Activated CD4-positive, alpha-beta T cell treated with anti-CD3 and anti-CD28 coated beads, Interleukin-2, amount 50 U/mL, for 16 hours (primary cell): ENCODE measurements at regions not wholly inside any gene's neighbourhood (a gene's known extent, or its start where the extent isn't known, plus 50 kb on each side); places are given as distances from the start of the nearest gene placed in this dataset.
A peak's percentile ranks its signal among the peaks of the same experiment; 100 is the strongest.

Experiments
- DNase-seq: peaks from one replicate; pipeline ENCODE4 v3.0.0-alpha.2; 2020

- no peak for DNase-seq
Observed at GRCh38 chr9:119047513-119048307, 321.5 kb downstream of the BRINP1 start.

GRCh38 chr9:119050281-119050680 lies 319.0 kb downstream of the BRINP1 start:
- no peak for DNase-seq

GRCh38 chr9:119052339-119053030 lies 316.8 kb downstream of the BRINP1 start:
- no peak for DNase-seq

- DNase-seq: no peak
Observed at GRCh38 chr9:119053070-119053469, 316.2 kb downstream of the BRINP1 start.

DNA sequence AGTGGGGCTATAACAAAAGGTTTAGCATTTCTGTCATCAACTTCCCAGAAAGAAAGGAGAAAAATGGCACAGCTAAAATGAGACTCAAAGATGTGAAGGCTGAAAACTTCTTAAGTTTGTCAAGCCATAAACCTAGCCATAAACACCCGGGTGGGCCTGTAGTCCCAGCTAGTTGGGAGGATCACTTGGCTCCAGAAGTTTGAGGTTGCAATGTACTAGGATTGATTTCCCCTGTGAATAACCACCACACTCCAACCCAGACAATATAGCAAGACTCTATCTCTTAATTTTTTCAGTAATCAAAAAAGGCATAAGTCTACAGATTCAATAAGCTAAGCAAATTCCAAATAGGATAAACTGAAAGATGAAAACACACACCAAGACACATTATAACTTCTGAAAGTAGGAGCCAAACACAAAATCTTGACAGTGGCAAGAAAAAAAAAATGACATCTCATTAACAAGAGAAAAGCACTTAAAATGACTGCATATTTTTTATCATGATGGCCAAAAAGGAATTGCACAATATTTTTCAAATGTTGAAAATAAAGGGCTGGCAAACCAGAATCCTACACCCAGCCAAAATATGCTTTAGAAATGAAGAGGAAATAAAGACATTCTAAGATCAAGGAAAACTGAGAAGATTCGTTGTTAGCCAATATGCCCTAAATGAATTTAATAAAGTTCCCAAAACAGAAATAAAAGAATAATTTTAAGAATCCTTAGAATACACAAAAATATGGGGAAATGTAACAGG lies 308.4 kb downstream of the BRINP1 start:
- DNase-seq: no peak

- DNase-seq: no peak
Observed at GRCh38 chr9:119071636-119072035, 297.6 kb downstream of the BRINP1 start.

DNA sequence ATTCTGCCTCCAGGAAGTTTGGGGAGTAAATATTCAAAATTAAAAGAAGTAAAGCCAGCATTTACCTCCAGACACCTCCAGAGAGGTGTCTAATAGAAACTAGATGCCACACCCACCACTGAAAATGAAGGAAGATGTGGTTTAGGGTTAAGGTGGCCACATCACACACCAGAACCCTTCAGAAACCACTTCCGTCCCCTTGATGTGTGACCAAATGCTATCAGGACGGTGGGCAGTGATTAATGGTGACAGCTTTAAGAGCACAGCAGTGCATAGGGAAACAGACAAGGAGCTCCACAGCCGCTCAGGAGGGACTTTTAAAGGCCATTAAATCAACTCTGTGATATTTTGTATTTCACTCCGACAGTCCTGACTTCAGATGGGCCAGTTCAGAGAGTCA lies 295.2 kb downstream of the BRINP1 start:
- no peak for DNase-seq

DNA sequence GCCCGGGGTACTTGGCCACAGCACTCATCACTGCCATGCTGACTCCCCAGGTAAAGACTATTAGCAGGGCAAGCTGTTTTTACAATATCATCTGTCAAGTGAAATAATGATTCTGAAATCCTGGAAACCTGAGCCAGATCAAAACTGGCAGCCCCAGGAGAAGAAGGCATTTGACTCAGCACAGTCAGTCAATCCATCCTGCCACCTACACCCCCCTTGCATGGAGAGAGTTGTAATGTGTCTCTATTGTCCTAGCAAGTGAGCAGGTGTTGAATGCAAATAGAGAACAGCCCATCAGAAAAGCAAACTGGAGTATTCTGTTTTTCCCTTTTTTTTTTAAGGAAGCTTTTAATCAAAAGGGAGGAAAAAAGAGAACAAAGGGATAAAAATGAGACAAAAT lies 291.2 kb downstream of the BRINP1 start:
- no peak for DNase-seq

- DNase-seq: no peak
Observed at GRCh38 chr9:119083673-119084072, 285.6 kb downstream of the BRINP1 start.

GRCh38 chr9:119086590-119086989 lies 282.6 kb downstream of the BRINP1 start:
- no peak for DNase-seq

GRCh38 chr9:119088002-119088547 lies 281.2 kb downstream of the BRINP1 start:
- DNase-seq: no peak

DNA sequence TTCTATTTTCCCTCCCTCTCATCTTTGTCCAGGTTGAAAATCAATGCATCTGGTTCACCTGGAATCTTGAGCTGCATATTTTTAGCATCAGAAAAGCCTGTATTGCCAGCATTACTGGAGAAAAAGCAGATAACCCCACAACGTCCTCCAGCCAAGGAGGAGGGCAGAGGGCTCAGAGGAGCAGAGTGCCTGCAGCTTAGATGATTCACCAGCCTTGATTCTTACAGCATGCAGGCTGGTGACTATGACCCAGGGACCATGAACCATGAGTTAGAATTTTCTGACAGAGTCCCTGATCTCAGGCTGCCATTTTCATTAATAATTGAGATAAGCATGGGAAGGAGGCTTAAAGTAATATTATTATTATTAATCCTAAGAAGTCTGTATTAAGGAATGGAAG lies 278.2 kb downstream of the BRINP1 start:
- no peak for DNase-seq

GRCh38 chr9:119092125-119092524 lies 277.1 kb downstream of the BRINP1 start:
- no peak for DNase-seq

- DNase-seq: no peak
Observed at GRCh38 chr9:119094086-119094485, 275.1 kb downstream of the BRINP1 start.

DNA sequence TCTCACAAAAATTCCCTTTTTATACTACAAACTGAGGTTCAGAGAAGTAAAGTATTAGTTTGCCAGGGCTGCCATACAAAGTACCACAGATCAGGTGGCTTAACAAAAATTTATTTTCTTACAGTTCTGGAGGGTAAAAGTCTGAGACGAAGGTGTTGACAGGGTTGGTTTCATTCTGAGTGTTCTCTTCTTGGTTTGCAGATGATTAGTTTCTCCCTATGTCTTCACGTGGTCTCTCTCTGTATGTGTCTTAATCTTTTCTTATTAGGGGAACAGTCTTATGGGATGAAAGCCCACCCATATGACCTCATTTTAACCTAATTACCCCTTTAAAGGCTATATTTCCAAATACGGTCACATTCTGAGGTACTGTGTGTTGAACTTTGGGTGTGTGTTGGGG lies 274.2 kb downstream of the BRINP1 start:
- DNase-seq: peak; percentile 0

GRCh38 chr9:119101048-119101447 lies 268.2 kb downstream of the BRINP1 start:
- no peak for DNase-seq

DNA sequence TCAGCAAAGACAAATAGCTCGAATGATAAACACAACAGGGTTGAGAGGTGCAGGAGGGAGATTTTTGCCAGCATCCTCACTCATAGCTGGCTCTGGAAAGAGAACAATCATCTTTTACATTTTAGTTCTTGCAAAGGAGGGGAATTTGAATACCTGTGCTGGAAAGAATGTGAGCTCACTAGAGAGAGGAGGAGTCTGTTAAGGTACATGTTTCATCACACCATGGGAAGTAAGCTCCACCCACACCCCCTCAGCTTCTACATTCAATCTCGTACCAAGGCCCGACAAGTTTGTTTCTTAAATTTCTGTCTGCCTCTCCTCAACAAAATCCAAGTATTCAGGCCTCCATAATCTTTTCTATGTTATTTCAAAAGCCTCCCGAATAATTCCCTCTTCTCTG lies 254.6 kb downstream of the BRINP1 start:
- DNase-seq: no peak
